GM18858 (cell line): ENCODE measurements at regions not wholly inside any gene's neighbourhood (a gene's known extent, or its start where the extent isn't known, plus 50 kb on each side); places are given as distances from the start of the nearest gene placed in this dataset.
"Not testable (repeated sequence)": the region's sequence is repeated elsewhere in the genome, so short reads cannot be mapped to it uniquely, and the experiment has no call there.

ENCODE experiments used
- ATAC-seq: cut with Tn5 transposase; IDR thresholded peaks from one replicate; pipeline ENCODE4 v1.9.1; 2021; ENCODE audit not compliant: unreplicated experiment

DNA sequence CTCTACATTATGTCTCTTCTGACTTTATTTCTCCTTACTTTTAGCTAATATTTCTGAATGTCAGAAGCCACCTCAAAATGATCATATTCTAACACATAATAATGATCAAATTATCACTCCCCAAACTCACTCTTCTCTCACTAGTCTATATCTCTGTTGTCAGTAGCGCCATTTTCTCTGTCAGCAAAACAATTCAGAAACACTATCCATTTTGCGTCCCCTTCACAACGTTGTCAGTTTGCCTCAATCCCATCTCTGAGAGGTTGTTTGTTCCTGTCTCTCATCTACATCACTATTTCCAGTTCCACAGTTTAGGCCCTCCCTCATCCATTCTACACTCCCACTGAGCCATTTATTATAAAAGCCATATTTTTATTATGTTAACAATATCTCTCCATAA is 1376.3 kb upstream of the ACVR2A start:
- no peak for ATAC-seq

GRCh38 chr2:146467425-146467824 is 1377.4 kb upstream of the ACVR2A start:
- no peak for ATAC-seq

GRCh38 chr2:146465460-146465859 is 1379.4 kb upstream of the ACVR2A start:
- ATAC-seq: no peak

DNA sequence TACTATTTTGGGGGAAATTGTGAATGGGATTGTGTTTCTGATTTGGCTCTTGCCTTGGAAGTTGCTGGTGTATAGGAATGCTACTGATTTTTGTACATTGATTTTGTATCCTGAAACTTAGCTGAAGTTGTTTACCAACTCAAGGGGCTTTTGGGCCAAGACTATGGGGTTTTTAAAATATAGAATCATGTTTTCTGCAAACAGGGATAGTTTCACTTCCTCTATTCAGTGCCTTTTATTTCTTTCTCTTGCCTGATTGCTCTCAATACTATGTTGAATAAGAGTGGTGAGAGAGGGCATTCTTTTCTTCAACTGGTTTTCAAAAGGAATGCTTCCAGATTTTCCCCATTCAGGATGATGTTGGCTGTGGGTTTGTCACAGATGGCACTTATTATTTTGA is 1383.8 kb upstream of the ACVR2A start:
- ATAC-seq: peak; percentile 60

- ATAC-seq: no peak
Measured at GRCh38 chr2:146458585-146458984, 1386.2 kb upstream of the ACVR2A start.

DNA sequence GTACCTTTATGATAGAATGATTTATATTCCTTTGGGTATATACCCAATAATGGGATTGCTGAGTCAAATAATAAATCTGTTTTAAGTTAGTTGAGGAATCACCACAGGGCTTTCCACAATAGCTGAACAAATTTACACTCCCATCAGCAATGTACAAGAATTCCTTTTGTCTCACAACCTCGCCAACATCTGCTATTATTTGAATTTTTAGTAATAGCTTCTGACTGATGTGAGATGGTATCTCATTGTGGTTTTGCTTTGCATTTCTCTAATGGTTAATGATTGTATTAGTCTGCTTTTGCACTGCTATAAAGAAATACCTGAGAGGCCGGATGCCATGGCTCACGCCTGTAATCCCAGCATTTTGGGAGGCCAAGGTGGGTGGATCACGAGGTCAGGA is 1387.6 kb upstream of the ACVR2A start:
- no peak for ATAC-seq

- no peak for ATAC-seq
Measured at GRCh38 chr2:146455325-146455724, 1389.5 kb upstream of the ACVR2A start.

DNA sequence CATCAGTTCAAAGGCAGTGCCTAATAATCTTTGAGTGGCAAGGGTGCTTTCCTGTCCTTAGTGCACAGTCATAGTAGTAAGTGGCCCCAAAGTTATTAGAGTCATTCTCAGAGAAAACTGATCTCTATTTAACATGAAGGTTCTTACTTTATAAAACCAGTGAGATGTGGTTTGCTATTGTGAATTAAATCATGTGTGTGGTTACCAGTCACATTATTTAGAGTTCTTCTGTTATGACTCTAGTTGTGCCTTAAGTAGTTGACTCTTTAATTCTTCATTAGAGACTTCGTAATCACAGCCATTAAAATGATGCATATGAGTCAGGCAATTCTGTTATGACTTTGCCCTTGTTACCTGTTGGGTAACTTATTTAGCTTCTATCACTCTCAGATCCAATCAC is 1392.9 kb upstream of the ACVR2A start:
- peak; percentile 66 for ATAC-seq

DNA sequence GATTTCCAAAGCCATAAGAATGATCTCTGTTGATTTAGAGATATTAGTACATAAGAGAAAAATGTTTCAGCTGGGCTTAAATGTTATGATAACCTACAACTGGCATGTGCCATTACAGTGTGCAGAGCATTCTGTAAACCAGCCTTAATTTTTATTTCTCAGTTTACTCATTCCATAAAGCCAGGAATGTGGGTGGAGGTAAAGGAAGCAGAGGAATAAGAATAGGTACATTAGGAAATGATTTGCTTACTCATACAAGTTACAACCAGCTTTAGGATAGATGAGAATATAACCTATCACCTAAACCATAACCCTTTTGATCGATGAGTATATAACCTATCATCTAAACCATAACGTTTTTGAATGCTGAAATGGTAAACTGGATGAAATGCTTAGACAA is 1394.7 kb upstream of the ACVR2A start:
- no peak for ATAC-seq

GRCh38 chr2:146444987-146445386 is 1399.8 kb upstream of the ACVR2A start:
- no peak for ATAC-seq

DNA sequence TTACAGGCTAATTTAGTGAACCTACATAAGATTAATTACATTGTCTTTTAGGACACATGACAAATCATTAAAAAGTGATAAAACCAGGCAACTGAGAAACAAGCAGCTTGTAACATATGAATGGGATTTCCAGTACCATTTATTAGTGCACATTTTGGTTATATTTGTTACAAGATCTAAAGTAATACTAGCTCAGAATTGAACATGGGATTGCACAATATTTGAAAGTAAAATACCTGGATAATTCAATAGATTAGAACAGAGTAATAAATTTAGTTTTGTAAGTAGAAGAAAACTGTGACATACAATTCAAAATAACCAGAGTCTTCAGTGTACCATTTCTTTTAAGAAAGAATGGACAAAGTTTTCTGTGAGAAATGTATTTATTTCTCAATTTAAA is 1400.7 kb upstream of the ACVR2A start:
- no peak for ATAC-seq

DNA sequence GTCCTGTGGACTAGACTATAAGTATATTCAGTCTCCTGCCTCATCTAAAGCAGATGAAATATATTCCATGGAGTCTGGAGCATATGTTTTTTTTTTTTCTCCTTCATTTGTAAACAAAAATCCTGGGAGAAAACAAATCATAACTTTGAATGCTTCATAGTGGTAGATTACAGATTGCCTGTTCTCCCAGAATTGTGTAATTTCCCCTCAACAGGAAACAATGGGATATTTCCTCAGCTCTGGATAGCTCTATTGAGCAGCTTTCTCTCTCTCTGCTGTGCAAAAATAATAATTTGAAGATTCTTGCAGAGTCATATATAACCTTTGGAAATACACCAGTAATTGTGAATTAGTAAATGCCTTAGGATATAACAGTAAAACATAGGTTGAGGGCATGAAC is 1406.6 kb upstream of the ACVR2A start:
- ATAC-seq: no peak

DNA sequence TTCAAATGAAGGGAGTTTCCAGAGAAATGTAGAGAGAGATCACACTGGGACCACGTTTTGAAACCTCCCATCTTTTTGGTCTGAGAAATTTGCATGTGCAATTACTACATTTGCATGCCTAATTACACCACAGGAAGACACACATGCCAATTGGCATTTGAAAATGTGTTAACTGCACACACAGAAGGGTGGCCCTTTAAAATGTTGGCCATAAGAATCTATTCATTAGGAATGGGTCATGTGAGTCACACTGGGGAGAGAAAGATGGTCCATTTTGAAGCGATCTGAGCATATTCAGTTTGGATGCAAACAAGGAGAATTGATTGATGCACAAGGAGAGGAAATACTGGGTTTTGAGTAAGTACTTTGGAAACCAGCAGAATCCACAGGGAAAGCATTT is 1407.1 kb upstream of the ACVR2A start:
- no peak for ATAC-seq

DNA sequence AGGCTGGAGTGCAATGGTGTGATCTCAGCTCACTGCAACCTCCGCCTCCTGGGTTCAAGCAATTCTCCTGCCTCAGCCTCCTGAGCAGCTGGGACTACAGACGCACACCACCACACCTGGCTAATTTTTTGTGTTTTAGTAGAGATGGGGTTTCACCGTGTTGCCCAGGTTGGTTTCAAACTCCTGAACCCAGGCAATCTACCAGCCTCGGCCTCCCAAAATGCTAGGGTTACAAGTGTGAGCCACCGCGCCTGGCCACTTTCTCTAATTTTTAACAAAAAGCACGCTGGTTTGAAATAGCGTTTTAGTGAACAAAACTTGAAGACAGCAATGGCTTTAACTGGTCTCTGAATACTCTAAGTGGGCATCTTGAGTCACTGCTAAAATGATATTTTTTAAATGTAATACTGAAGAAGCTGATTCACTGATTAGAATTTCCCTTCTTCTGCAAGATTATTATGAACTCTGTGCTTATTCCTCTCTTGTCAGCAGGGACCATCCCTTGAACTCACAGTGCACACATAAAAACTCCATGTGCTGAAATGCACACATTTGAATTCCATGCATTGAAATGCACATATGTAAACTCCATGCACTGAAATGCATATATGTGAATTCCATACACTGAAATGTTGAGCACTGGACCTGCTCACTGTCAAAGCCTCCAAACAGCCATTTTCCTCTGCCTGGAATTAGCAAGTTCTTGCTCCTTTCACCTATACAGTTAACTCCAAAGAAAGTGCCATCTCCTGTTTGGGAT is 1411.5 kb upstream of the ACVR2A start:
- ATAC-seq: no peak

GRCh38 chr2:146429366-146429765 is 1415.5 kb upstream of the ACVR2A start:
- no peak for ATAC-seq

DNA sequence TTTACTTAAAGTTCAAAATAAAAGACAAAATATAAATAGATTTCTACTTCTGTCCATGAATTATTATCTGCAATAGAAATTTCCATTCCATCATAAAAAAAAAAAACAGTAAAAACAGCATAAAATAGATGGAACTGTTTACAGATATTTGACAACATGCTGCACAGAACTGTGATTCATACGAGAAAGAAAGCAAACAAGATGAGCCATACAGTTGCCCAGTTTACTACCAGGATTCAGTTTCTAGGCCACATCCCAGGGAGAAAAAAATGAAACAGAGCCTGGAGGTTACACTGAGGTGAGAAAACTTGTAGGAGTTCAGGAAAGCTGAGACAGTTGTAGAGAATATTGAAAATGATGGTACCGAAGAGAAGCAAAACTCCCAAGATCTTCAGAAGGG is 1426.9 kb upstream of the ACVR2A start:
- no peak for ATAC-seq

DNA sequence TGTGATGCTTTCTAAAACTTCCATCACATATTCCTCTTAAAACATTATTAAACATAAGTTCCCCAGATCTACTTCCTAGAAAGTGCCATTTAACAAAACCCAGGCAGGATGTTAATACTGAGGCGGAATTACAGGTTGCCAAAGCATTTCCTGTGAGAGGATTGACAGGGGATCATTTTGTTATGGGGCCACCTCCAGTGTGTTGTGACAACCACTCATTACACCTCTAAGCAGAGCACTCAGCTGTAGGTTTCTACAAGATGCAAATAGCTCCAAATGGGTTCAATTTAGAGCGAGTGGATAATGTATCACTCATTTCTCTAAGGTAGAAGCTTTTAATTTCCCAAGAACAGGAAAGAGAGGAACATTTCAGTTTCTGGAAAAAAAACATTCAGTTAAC is 1429.5 kb upstream of the ACVR2A start:
- no peak for ATAC-seq

- ATAC-seq: no peak
Measured at GRCh38 chr2:146414456-146414855, 1430.4 kb upstream of the ACVR2A start.

DNA sequence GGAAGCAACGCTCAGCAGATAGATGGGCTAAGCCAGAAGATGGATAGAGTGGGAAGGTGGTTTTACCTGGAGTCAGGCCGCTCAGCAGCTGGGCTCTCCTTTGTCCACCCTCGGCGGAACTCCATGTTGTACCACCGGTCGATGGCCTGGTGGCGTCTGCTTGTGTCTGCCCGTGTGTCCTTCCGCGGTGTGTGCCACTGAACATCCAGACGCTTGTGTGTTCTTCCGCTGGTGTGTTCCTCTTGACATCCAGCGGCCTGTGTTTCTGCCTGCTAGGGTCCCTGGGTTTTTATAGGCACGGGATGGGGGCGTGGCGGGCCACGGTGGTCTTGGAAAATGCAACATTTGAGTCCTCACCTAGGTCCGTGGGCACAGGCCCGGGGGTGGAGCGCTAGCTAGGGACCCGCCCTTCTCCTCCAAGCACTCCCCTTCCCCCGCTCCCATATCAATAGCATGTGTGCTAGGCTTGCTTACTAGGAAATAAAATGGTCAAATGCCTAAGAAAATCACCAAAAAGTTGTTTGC is 1431.7 kb upstream of the ACVR2A start:
- no peak for ATAC-seq

- ATAC-seq: no peak
Measured at GRCh38 chr2:146412625-146413024, 1432.2 kb upstream of the ACVR2A start.

GRCh38 chr2:146405402-146406309 is 1439.2 kb upstream of the ACVR2A start:
- ATAC-seq: not testable (repeated sequence)

GRCh38 chr2:146403546-146404160 is 1441.2 kb upstream of the ACVR2A start:
- not testable (repeated sequence) for ATAC-seq
